Fibroblast of mammary gland (primary cell): ENCODE measurements at regions not wholly inside any gene's neighbourhood (a gene's known extent, or its start where the extent isn't known, plus 50 kb on each side); places are given as distances from the start of the nearest gene placed in this dataset.

Experiments
- DNase-seq: peaks from one replicate; pipeline ENCODE4 v3.0.0-alpha.2; 2010; ENCODE audit warnings: low read depth
- H3K4me3 ChIP-seq: 2 replicates; pipeline ENCODE4 v1.5.1; 2011; ENCODE audit warnings: low read depth, mild to moderate bottlenecking, low read length, moderate library complexity; ENCODE audit not compliant: control insufficient read depth
- TF ChIP-seq, protein P1 (sequence below): conservative IDR thresholded peaks from 2 replicates; pipeline ENCODE4 v1.5.1; 2011; ENCODE audit warnings: low read depth, low read length, inconsistent platforms; ENCODE audit not compliant: control insufficient read depth, insufficient read depth

GRCh38 chr12:124443931-124444712 is 123.3 kb downstream of the NCOR2 start:
- TF ChIP-seq, protein P1, sequence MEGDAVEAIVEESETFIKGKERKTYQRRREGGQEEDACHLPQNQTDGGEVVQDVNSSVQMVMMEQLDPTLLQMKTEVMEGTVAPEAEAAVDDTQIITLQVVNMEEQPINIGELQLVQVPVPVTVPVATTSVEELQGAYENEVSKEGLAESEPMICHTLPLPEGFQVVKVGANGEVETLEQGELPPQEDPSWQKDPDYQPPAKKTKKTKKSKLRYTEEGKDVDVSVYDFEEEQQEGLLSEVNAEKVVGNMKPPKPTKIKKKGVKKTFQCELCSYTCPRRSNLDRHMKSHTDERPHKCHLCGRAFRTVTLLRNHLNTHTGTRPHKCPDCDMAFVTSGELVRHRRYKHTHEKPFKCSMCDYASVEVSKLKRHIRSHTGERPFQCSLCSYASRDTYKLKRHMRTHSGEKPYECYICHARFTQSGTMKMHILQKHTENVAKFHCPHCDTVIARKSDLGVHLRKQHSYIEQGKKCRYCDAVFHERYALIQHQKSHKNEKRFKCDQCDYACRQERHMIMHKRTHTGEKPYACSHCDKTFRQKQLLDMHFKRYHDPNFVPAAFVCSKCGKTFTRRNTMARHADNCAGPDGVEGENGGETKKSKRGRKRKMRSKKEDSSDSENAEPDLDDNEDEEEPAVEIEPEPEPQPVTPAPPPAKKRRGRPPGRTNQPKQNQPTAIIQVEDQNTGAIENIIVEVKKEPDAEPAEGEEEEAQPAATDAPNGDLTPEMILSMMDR: no peak
- no peak overlapping the region for H3K4me3 ChIP-seq
- DNase-seq: no peak

DNA sequence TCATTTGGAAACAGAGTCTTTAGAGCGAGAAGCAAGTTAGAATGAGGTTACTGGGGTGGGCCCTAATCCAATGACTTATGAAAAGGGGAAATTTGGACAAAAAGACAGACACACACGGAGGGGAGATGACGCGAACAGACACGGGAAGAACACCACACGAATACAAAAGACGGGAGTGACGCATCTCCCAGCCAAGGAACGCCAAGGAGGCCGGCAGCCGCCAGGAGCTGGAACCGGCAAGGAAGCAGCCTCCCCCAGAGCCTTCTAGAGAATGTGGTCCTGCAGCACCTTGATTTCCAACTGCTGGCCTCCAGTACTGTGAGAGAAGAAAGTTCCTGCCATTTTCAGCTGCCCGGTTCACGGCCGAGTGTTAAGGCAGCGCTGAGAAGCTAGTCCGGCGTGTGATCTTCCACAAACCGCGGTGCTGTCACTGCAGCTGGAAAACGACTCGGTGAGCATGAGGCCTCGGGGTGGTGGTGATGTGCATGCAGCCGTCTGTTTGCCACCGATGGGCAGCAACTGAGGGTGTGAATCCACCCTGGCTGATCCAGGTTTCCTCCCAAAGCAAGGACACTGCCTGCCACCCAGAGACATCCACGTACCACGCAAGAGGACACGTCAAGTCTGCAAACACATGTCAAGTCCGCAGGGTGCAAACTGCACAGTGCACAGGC is 124.5 kb downstream of the NCOR2 start:
- no peak overlapping the region for H3K4me3 ChIP-seq
- TF ChIP-seq, protein P1: no peak
- DNase-seq: peak; percentile 91

GRCh38 chr12:124442281-124442680 is 125.1 kb downstream of the NCOR2 start:
- no peak overlapping the region for H3K4me3 ChIP-seq
- no peak for DNase-seq
- TF ChIP-seq, protein P1: no peak

- peak; percentile 88 for DNase-seq
- TF ChIP-seq, protein P1: no peak
- no peak overlapping the region for H3K4me3 ChIP-seq
Measured at GRCh38 chr12:124441443-124442194, 125.8 kb downstream of the NCOR2 start.

DNA sequence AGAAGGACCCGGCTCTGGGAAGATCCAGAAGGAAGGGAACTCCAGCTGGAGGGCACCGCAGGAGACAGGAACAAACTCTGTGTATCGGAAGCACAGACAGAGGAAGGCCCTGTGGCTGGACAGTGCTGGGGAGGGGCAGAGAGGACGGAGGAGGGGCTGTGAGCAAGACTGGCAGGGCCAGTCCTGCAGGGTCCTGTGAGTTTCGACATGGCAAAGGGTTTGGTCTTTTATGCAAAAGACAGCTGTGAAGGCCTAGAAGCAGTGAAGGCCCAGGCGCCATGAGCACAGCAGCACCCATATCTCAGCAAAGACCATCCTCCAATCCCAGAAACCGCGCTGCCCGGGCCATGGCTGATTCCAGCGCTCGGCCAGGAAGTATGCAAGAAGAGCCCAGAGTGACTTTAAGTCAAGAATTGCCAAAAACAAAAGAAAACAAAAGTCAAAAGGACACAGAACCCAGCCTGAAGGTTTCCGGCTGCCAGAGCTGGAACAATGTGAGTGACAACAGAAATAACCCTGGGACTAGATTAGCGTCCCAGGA is 126.5 kb downstream of the NCOR2 start:
- no peak for DNase-seq
- TF ChIP-seq, protein P1: no peak
- H3K4me3 ChIP-seq: no peak overlapping the region

DNA sequence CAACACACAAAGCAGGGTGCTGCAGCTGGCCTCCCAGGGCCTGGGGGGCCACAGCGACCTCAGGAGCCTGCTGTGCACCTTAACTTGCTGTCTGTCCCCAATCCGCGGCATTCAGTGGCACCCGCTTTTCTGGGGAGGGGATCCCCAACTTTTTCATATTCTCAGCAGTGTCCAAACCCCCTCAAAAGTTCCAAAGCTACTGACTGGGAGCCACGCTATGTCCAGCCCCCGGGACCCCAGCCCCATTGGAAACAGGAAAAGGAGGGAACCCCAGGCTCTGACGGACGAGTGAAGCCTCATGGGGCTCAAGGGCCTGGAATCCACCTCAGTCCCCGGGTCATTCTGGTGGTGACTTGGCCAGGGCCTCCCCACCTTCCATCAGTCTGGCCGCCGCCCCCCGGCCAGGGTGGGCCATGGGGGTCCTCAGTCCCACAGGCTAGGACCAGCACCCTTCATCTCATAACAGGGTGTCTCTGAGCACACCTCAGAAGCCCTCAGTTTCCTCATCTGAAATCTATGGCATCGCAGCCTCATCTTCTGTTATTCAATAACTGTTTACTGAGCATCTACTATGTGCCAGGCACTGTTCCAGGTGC is 127.3 kb downstream of the NCOR2 start:
- TF ChIP-seq, protein P1: no peak
- no peak for DNase-seq
- no peak overlapping the region for H3K4me3 ChIP-seq
